ENCODE measurements at regions not wholly inside any gene's neighbourhood (a gene's known extent, or its start where the extent isn't known, plus 50 kb on each side); places are given as distances from the start of the nearest gene placed in this dataset.

GRCh38 chr6:167682125-167682524 lies 144.6 kb upstream of the AFDN start:
- POLR2A ChIA-PET: no interaction called here
- no peak for TF ChIP-seq CTCF (IDR thresholded peaks at IDR 0.05; ENCODE audit: low read depth, low read length)
- no peak for DNase-seq (ENCODE audit: low read depth, low spot score)
- no peak overlapping the region for H3K4me3 ChIP-seq (ENCODE audit: low read depth, low read length)
- no peak overlapping the region for H3K27ac ChIP-seq (ENCODE audit: low read depth, low read length)
- H3K27me3 ChIP-seq (ENCODE audit: control insufficient read depth, insufficient read depth, low read length): no peaks in the 10 kb centered on the region
- H3K9me3 ChIP-seq (ENCODE audit: control insufficient read depth, insufficient read depth, low read length): peaks cover 90% of the 10 kb centered on the region
- CTCF ChIA-PET: no interaction called here

- no peaks in the 10 kb centered on the region for H3K27me3 ChIP-seq (ENCODE audit: control insufficient read depth, insufficient read depth, low read length)
- ChIA-PET CTCF (no interaction called here), POLR2A (no interaction called here)
- TF ChIP-seq CTCF (IDR thresholded peaks at IDR 0.05; ENCODE audit: low read depth, low read length): no peak
- no peak for DNase-seq (ENCODE audit: low read depth, low spot score)
- no peak overlapping the region for H3K4me3 ChIP-seq (ENCODE audit: low read depth, low read length)
- no peak overlapping the region for H3K27ac ChIP-seq (ENCODE audit: low read depth, low read length)
- H3K9me3 ChIP-seq (ENCODE audit: control insufficient read depth, insufficient read depth, low read length): peaks cover 90% of the 10 kb centered on the region
These were observed 144.1 kb upstream of the AFDN start for GRCh38 chr6:167682546-167683027.

GRCh38 chr6:167683028-167683862 lies 143.5 kb upstream of the AFDN start:
- no peak overlapping the region for H3K27ac ChIP-seq (ENCODE audit: low read depth, low read length)
- ChIA-PET POLR2A (no interaction called here), CTCF (no interaction called here)

GRCh38 chr6:167684276-167685104 lies 142.2 kb upstream of the AFDN start:
- POLR2A ChIA-PET: no interaction called here
- CTCF ChIA-PET: no interaction called here
- H3K9me3 ChIP-seq (ENCODE audit: control insufficient read depth, insufficient read depth, low read length): peaks cover 88% of the 10 kb centered on the region
- TF ChIP-seq CTCF (IDR thresholded peaks at IDR 0.05; ENCODE audit: low read depth, low read length): no peak
- H3K4me3 ChIP-seq (ENCODE audit: low read depth, low read length): no peak overlapping the region
- DNase-seq (ENCODE audit: low read depth, low spot score): no peak
- no peaks in the 10 kb centered on the region for H3K27me3 ChIP-seq (ENCODE audit: control insufficient read depth, insufficient read depth, low read length)
- H3K27ac ChIP-seq (ENCODE audit: low read depth, low read length): no peak overlapping the region

More at GRCh38 chr6:167683028-167683862, 143.5 kb upstream of the AFDN start:
- H3K9me3 ChIP-seq (ENCODE audit: control insufficient read depth, insufficient read depth, low read length): peaks cover 90% of the 10 kb centered on the region
- H3K27me3 ChIP-seq (ENCODE audit: control insufficient read depth, insufficient read depth, low read length): no peaks in the 10 kb centered on the region
- no peak for TF ChIP-seq CTCF (IDR thresholded peaks at IDR 0.05; ENCODE audit: low read depth, low read length)
- no peak for DNase-seq (ENCODE audit: low read depth, low spot score)
- H3K4me3 ChIP-seq (ENCODE audit: low read depth, low read length): no peak overlapping the region

- no peaks in the 10 kb centered on the region for H3K27me3 ChIP-seq (ENCODE audit: control insufficient read depth, insufficient read depth, low read length)
- POLR2A ChIA-PET: no interaction called here
- peaks cover 86% of the 10 kb centered on the region for H3K9me3 ChIP-seq (ENCODE audit: control insufficient read depth, insufficient read depth, low read length)
- no peak for DNase-seq (ENCODE audit: low read depth, low spot score)
- no peak overlapping the region for H3K4me3 ChIP-seq (ENCODE audit: low read depth, low read length)
- TF ChIP-seq CTCF (IDR thresholded peaks at IDR 0.05; ENCODE audit: low read depth, low read length): no peak
- CTCF ChIA-PET: no interaction called here
- no peak overlapping the region for H3K27ac ChIP-seq (ENCODE audit: low read depth, low read length)
These were observed 141.1 kb upstream of the AFDN start for GRCh38 chr6:167685654-167686053.
